HL-60/S4 treated with phorbol 12-myristate 13-acetate at 8.2 ng/mL for 4 days and 3 days (cell line): ENCODE measurements at regions not wholly inside any gene's neighbourhood (a gene's known extent, or its start where the extent isn't known, plus 50 kb on each side); places are given as distances from the start of the nearest gene placed in this dataset.

Source experiments
- in situ Hi-C: fragments of 300-500 bp; cut with MboI; formaldehyde crosslinking; loops from 2 replicates; pipeline ENCODE4 v1.15.0; 2022; ENCODE audit warnings: low sequenced_read_pairs

DNA sequence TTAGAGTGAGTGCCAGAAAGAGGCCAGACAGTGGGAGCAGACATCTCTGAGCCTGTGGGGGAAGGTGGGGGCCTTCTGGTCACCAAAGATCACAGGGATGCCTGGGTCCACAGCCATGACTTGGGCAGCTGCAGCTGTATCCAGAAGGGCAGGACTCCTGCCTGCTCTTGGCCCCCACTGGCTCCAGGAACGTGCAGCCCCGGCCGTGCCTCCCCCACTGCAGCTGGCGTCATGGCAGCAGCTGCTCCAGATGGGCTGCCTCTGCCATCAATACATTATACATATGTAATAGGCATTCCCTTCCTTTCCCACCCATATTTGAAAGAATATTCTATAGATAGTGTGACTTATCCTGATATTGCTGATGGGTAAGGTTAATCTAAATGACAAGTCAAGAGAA is 195.5 kb upstream of the SNX19 start:
- in situ Hi-C loops = no loop called here

DNA sequence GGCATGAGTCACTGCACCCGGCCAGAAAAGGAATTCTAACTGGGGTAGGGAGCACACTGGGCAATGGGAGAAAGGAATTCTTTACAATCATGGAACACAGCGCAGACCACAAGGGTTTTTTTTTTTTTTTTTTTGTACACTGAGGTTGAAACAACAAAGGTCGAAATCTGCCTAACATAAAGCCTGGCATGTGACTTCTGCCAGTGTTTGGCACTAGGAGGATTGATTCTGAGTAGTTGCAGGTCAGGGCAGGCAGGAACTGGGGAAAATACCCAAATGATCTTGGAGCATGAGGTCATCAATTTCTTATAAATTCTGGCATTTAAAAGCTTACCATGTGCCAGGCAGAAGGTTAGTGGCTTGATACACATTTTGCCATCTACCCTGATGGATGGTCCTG is 202.0 kb upstream of the SNX19 start:
- in situ Hi-C loops = no loop called here

DNA sequence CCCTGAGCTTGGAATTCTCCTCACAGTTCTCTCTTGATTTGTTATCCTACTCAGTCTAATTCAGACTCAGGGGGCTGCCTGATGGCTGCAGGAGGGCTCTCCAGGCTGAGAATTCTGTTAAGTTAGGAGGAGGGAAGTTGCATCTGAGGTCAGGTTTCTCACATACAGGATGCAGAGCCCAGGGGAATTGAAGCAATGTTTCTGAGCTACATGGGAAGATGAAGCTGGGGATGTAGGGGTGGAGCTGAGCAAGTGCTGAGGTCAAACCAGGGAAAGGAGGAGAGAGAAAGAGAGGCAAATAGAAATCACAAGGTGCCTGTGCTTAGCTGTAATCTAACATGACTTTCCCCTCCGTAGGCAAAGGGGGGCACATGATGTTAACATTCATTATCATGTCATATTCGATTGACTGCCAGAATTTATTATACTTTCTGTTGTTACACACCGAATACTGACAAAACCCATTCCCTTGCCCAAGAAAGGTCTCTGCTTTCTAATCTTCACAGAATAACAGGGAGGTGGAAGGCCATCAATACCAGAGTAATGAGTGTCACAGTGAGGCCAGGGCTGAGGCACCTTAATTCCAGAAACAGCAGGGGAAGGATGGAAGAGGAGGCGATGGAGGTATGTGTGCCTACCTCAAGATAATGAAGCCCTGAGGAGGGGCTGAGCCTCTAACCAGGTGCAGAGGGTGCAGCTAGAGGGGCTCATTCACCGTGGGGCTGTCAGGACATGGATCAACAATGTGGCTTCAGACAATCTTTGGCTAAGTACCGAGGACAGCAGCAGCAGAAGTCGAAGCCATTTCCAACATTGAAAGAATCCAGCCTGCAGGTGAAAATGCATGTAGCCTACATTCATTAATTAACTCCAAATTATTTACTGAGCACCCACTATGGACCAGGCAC is 205.4 kb upstream of the SNX19 start:
- in situ Hi-C loops = no loop called here

DNA sequence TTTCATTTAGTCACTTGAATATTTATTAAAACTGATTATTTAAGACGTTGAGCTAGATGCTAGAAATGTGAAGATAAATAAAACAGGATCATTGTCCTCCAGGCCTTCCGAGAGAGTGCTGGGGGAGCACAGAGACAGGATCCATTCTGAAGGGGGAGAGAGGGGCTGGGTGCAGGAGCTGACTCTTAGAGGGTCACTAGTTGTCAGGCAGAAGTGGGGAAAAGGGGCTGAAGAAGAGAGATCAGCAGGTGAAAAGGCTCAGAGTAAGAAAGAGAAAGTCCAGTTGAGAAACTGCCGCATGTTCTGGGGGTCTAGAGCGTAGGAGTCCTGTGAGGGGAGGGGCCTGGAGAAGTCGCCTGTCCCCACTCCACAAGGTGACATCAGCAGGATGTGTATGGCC is 206.2 kb upstream of the SNX19 start:
- in situ Hi-C loops = no loop called here

DNA sequence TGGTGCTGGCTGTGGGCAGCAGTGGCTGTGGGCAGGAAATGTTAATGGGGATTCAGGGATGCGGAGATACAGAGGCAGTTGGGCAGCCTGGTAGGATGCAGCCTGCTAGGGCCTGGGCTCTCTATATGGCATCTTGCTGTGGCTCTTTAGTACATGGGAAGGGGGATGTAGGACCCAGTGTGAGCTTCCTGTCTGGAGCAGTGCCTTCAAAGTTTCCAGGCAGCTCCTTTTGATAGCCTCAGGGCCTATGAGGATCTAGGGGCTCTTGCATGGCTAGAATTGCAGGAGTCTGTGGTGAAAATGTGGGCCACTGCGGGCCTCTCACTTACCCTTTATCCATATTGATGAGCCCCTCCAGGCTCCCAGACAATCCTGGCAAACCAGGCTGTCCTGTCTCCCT is 213.2 kb upstream of the SNX19 start:
- in situ Hi-C loops = no loop called here

DNA sequence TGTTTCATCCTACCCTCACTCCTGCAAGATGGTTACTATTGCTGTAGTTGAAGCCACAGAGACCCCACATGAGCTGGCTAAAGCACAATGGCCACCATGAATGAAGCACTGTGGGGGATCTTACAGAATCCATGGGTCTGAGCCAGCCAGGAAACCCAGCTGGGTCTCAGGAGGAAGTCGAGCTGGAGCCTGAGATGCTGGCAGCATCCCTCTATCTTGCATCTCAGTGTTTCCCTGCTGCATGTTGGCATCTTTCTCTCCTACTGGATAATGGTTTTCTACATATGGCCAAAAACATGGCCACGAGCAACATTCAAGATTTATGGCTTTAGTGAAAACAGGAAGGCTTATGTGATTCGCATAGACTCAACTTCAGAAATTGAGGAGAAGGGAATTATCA is 219.3 kb upstream of the SNX19 start:
- in situ Hi-C loops = no loop called here

DNA sequence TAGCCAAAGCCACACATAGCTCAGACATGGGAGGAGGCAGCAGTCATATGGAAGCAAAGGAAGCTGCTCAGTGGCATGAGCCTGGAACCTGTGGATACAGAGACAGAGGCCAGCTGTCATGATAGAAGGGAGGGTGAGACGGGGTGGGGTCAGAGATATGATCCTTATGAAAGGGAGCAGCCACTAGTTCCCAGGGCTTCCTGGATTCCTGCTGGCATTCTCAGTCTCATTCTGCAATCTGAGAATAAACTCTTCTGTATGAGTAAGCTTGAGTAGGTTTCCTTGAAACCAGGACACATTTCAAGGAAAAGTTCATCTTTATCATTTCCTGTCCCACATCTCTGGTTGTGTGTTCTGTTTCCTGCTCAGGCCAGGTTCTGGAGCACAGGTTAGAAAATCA is 220.2 kb upstream of the SNX19 start:
- in situ Hi-C loops = no loop called here

DNA sequence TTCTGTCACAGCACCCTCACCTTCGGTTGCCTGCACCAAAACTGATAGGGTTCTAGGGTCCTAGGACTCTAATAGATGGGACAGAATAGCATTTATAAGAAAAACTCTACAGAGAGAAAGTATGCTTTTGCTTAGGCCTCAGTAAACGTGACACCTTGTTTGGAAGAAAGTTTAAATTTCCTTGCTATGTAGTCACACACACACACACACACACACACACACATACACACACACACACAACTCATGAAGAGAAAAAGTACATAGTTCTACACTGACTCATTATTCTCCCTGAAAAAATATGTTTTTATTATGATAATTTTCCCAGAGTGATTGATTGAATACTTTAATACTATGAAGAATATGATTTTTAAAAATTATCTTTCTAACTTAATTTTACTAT is 220.8 kb upstream of the SNX19 start:
- in situ Hi-C loops = no loop called here

DNA sequence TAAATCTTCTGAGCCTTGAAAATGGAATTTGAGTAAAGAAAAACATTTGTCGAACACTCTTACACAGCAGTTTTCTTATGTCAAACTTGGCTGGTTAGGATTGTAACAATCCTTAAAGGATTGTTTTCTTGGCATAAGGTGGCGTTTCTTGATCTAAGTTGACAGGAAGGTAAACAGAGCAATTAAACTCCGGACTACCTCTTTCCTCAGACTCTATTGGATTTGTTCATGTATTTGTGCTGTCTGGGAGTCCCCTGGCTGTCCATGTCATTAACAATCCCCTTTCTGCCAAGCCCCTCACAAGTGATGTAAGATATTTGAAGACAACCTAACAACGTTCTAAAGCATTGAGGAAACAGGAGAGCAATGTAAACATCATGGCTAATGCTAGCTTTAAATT is 222.5 kb upstream of the SNX19 start:
- in situ Hi-C loops = no loop called here

DNA sequence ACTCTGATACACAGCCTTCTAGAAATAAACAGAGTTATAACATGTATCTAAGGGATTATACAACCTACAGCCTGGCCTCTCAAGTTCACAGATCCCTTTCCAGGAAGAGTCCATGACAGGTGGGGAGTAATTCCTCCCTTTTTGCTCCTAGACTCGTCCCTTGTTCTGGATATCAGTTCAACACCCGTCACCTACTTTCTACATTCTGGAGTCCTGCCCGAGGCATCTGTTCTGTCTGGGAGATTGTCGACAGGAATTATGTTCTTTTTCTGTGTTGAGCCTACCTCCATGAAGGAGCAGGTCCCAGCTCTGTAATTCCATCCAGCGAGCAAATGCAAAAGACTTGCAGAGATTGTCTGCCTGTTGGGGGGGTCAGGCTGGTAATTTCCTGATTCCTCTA is 224.6 kb upstream of the NTM start:
- in situ Hi-C loops = no loop called here

DNA sequence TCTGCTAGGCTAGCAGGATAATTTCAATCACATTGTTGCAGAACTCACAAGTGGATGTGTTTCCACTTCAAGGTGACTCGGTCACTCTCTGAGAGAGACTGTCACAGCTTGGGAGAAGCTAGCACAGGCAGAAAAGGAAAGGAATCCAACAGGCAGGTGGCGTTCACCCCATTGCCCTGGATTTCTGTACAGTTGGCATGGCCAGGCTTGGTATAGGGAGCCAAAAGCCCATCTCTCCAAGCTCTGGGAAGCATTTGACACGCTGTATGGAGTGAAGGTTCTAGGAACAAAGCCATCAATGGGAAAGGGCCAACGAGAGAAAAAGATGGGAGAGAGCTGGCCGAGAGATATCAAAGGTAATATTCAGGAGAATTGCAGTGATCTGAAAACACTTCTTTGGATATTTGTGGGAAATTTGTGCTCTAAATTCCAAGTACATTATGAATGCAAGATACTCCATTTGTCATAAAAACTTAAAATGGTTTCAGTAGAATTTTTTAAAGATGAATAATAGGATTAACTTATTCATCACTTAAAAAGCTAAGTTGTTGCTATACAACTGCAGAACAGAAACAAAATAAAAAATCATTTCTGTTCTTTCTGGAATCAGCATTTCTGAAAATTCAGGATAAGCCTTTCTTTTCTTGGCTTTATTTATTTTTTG is 223.5 kb upstream of the NTM start:
- in situ Hi-C loops = no loop called here

DNA sequence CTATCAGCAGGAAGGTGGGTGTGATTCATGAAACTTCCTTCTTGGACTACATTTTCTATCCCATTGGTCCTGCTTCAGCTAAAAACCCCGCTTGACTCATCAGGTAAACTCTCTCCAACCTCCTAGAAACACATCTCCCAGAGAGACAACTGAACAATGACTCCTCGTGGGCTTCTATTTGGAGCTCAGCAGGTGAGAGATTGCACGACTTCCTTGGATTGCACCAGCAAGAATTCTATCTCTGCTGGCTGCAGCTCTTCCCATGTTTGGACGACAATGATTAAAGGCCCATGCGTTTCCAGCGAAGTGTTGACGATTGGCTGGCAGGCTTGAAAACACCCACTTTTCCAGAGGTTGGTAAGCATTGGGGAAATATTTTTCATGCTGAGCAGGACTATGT is 216.1 kb upstream of the NTM start:
- in situ Hi-C loops = no loop called here

DNA sequence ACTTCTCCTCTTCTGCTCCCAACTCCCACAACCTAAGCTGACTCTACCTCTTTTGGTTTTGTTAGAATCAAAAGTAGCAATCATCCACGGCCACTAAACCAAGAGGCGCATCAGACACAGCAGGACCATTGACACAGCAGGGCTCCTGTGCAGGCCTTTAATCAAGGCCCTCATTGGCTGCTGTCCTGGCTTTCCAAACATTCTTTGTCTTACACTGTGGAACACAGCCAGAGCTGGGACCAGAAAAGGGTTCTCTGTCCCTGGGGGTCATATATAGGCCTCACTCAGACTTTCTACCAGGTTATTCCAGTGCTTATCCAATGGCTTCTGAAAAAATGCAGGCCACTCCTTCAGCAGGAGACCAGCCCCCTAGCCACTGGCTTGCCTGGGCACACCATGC is 212.7 kb upstream of the NTM start:
- in situ Hi-C loops = no loop called here

DNA sequence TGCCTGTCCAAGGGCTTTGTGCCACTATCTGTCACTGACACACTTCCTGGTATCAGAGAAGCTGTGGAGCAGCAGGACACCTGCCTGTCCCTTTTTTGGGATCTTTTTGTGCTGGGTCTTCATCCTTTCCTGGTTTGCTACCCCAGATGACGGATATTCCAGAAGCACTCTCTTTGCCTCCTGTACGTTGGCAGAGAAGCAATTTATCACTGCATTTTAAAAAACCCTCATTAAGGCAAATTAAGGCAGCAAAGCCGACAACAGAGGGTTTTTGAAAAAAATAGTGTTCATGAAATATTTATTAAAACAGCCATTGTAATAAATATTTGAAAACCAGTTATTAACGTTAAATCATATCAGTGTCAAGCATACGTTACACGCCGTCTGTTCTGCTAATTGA is 209.6 kb upstream of the NTM start:
- in situ Hi-C loops = no loop called here

DNA sequence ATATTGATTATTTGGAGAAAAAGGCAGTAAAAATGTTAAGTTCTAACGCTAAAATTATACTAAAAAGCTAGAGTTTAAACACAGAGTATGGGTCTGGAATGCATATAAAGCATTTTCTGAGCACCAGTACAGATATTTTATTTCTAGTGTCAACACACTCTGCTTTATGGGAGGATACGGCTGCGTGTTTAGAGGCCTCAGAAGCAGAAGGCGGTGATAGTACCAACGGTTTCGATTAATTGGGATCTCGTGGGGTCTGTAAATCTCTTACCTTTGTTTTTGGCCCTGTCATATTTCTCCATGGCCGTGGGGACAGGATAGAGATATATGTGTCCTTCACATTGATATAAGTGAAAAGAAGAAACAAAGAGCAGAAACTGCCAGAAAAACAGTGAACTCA is 206.8 kb upstream of the NTM start:
- in situ Hi-C loops = no loop called here

DNA sequence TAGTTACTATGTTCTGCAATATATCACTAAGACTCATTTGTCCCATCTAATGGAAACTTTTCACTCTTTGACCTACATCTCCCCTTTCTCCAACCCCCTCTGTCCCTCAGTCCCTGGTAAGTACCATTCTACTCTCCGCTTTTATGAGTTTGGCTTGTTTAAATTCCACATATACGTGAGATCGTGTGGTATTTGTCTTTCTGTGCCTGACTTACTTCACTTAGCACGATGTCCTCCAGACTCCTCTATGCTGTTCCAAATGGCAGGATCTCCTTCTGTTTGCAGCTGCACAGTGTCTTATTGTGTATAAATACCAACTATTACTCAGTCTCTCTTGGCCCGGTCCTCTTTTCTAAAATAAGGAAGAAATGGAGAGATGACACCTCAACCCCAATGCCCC is 205.4 kb upstream of the NTM start:
- in situ Hi-C loops = no loop called here

DNA sequence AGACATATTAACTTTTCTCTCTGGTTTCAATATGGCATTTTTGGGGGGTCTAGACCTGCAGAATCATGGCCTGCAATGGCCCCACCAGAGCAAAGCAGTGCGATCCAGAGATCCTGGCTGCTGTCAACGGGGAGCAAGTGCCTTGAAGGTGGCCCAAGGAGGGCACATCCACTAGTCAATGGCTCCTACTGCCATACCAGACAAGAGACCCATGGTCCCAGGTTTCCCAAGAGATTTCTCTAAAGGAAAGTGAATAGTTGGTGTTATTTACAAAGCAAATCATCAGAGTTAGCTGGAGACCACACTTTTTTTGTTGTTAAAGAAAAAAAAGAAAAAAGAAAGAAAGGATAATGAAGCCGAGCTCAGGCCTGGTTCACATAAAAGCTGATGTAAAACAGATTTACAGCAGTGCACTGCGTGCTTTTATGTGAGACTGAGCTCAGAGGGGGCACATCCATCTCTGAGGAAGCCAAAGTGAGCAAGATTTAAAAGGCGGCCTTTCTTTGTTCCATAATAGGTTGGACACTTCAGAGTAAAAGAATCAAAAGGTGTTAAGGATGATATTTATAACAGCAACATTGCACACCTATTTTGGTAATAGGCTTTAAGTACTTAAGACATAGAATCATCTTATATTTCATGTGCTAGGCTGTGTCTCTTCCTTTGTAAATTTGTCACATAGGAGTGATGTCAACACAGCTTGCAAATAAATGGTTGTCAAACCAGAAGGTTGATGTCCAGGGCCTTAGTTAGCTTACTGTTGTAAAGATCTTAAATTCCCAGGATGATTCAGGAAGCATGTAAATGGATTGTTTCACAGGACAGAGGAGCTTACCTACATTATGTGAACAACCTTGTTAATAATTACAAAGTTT is 201.3 kb upstream of the NTM start:
- in situ Hi-C loops = no loop called here

DNA sequence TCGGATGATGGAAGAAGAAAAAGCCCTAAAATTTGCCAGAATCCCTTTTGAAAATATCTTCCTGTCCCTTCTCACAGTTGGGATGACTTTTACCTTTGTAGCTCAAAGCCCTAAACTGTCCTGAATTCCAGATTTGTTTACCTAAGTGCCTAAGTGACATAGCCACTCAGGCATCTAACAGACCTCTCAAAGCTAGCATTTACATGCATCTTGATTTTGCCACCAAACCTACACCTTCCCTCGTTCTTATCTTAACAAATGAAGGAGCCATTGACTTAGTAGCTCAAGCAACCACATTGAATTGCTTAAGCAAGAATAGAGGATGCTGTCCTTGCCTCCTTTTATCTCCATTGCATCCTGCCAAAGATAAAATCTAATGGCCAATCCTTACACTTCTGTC is 198.4 kb upstream of the NTM start:
- in situ Hi-C loops = no loop called here

DNA sequence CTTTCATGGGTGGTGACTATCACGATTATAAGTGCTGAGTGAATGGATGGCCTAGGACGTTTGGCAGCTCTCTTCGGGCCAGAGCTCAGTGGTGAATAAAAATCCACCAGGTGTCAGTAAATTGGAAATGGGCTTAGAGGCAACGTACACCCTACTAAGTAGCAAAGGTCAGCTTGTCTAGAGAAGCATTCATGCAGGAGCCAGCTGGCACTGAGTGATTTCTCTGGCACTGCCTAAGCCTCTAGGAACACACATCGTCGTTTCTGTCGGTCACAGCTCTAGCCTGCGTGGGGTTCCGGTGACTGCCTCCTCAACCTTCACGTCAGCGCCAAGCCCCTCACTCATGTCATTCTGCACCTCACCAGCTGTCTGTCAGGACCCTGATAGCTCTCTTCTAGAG is 192.4 kb upstream of the NTM start:
- in situ Hi-C loops = no loop called here

DNA sequence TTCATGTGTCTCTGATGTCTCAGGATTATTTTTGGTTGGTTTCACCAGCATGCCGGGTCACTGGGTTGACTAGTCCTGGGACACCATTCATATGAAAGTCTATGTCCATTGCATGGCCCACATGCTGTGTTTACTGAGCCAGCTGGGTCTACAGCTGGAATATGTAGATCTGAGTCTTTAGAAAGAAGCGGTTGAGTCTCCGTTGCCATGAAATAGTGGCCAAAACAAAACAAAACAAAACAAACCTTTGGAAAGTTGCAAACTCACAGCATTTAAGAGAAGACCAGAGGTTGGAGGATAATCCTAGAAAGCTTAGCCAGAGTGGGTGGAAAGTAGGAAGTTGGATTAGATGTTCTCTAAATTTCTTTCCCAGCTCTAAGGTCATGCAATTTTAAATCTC is 191.8 kb upstream of the NTM start:
- in situ Hi-C loops = no loop called here

DNA sequence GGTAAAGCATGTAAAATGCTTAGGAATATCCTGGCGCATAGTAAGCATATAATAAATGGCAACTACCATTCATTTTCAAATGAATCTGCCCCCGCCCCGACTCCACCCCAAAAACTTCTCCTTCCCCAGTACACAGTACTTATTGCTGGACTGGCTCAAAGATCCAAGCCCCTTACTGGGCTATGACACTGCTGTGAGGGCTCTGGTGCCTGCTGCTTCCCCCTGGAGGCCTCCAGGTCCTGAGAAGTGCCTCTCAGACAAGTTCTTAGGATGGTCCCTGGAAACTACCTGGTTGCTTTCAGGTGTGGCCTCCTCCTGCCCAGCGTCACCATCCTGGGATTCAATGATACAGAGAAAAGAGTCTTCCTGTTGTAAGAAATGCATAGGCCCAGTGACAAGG is 190.6 kb upstream of the NTM start:
- in situ Hi-C loops = no loop called here

DNA sequence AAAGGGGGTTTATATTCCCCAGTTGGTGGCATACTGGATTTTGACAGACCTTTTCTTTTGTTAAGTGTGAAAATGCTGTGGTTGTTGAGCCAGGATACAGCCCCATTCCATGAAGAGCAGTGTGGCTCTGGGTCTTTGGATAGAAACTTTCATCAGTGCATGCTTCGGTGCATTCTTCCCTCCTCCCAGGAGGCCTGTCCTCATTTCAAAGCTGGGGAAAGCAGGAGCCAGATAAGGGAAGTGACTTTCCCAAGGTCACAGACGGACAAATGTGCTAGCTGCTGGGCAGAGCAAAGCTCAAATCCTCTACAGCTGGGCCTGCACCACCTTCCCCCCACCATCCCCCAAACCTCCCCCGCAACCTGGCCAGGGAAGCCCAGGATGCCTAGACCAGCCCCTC is 184.5 kb upstream of the NTM start:
- in situ Hi-C loops = no loop called here
